ENCODE measurements at regions not wholly inside any gene's neighbourhood (a gene's known extent, or its start where the extent isn't known, plus 50 kb on each side); places are given as distances from the start of the nearest gene placed in this dataset.

GRCh38 chr5:162299793-162300192, 232.2 kb downstream of the GABRG2 start:
- TF ChIP-seq HMGXB4 (CRISPR knock-in tag; IDR thresholded peaks at IDR 0.05): no peak
- no peak for TF ChIP-seq CTCF (IDR thresholded peaks at IDR 0.05)
- no peak for TF ChIP-seq USF2 (CRISPR knock-in tag; IDR thresholded peaks at IDR 0.05)
- TF ChIP-seq PREB (CRISPR knock-in tag; IDR thresholded peaks at IDR 0.05; ENCODE audit: borderline replicate concordance): no peak
- TF ChIP-seq KAT7 (CRISPR knock-in tag; IDR thresholded peaks at IDR 0.05; ENCODE audit: borderline replicate concordance): no peak
- no peak for TF ChIP-seq MAX (CRISPR knock-in tag; IDR thresholded peaks at IDR 0.05)
- TF ChIP-seq CREB1 (CRISPR knock-in tag; IDR thresholded peaks at IDR 0.05): no peak
- no peak for TF ChIP-seq ZNF317 (CRISPR knock-in tag; IDR thresholded peaks at IDR 0.05; ENCODE audit: borderline replicate concordance, low read depth)
- no peak for TF ChIP-seq ATF1 (CRISPR knock-in tag; IDR thresholded peaks at IDR 0.05)
- TF ChIP-seq JUN (CRISPR knock-in tag; IDR thresholded peaks at IDR 0.05): no peak
- TF ChIP-seq NR2C2 (CRISPR knock-in tag; IDR thresholded peaks at IDR 0.05): no peak
- TF ChIP-seq SP1 (CRISPR knock-in tag; conservative IDR thresholded peaks at IDR 0.05): no peak

All from WTC11 (cell line).